ENCODE measurements at regions not wholly inside any gene's neighbourhood (a gene's known extent, or its start where the extent isn't known, plus 50 kb on each side); places are given as distances from the start of the nearest gene placed in this dataset.

DNA sequence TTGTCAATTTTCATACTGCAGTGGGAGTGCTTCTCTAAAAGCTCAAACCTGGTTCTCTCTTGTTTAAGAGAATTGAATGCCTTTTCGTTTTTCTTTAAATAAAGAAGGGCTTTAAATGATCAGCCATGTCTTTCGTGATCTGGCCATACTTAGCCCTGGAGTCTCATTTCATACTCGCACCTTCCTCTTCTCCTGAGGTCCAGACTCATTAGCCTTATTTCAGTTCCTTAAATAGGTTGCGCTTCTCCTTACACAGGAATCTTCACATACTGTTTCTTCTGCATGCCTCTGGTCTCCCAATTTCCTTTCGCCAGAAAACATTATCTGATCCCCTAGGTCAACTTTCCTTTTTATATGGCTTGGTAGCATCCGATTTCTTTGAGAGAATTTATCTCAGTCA is 565.6 kb upstream of the TENM3 start:
- TF ChIP-seq, protein P1, sequence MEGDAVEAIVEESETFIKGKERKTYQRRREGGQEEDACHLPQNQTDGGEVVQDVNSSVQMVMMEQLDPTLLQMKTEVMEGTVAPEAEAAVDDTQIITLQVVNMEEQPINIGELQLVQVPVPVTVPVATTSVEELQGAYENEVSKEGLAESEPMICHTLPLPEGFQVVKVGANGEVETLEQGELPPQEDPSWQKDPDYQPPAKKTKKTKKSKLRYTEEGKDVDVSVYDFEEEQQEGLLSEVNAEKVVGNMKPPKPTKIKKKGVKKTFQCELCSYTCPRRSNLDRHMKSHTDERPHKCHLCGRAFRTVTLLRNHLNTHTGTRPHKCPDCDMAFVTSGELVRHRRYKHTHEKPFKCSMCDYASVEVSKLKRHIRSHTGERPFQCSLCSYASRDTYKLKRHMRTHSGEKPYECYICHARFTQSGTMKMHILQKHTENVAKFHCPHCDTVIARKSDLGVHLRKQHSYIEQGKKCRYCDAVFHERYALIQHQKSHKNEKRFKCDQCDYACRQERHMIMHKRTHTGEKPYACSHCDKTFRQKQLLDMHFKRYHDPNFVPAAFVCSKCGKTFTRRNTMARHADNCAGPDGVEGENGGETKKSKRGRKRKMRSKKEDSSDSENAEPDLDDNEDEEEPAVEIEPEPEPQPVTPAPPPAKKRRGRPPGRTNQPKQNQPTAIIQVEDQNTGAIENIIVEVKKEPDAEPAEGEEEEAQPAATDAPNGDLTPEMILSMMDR (IDR thresholded peaks at IDR 0.05; ENCODE audit: low read length), result no peak
- no peak for TF ChIP-seq EZH2 (optimal IDR thresholded peaks at IDR 0.05; ENCODE audit: low read depth, low read length)
- no peak for TF ChIP-seq EZH2phosphoT487 (IDR thresholded peaks at IDR 0.05; ENCODE audit: low read length)

All from MM.1S (cell line).